Hippocampal formation (tissue), 2 donors: ENCODE measurements at regions not wholly inside any gene's neighbourhood (a gene's known extent, or its start where the extent isn't known, plus 50 kb on each side); places are given as distances from the start of the nearest gene placed in this dataset.
A peak's percentile ranks its signal among the peaks of the same experiment; 100 is the strongest.

Experiments
- DNase-seq, 2 donors: peaks; one replicate each; lab custom pipeline; 2025; lab: John Stamatoyannopoulos, UW

GRCh38 chr7:93015779-93016481 is 101.8 kb downstream of the SAMD9 start:
- DNase-seq, result no peak

DNA sequence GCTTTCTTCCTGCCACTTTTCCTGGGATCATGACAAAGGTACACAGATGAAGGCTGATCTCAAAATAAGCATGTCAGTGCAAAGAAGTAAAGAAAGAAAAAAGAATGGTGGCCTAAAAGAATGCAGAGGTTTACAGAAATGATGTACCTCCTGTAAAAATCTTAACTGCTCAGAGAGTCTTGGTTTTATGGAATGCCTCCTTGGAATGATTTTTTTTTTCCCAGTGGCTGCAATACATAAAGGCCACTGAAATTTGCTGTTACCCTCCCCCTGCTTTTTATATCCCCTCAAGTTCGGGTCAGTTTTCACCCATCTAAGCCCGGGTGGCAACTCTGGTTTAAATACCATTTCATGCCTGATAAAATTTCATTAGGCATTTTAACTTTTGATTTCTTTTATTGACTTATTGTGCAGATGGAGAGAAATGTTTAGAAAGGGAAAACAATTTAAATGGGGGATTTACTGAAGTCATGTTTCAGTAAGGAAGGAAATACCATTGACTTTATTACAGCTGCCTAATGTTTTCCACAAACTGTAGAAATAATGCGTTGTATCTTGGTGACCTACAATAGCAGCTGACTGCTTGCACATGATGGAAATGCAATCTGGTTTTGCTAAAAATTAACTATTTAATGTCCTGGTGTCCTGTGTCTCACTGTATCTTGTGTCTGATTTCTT is 102.5 kb downstream of the SAMD9 start:
- DNase-seq, result no peak

DNA sequence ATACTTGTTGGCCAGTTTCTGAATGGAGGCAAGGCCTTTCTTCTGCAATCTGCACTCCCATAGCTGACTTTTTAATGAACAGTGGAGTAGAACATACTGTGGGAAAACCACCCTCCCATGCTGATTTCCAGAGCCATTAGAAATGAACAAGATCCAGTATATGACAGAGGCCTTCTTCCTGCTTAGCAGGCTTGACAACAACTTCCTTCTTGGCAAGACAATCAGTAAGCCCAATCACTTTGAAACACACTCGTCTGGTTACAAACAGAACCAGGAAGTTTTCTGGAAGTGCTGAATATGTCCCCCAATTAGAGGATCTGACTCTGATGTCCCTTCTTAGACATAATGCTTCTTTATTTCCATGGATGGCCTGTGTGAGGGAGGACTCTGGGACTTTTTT is 103.4 kb downstream of the SAMD9 start:
- no peak for DNase-seq

DNA sequence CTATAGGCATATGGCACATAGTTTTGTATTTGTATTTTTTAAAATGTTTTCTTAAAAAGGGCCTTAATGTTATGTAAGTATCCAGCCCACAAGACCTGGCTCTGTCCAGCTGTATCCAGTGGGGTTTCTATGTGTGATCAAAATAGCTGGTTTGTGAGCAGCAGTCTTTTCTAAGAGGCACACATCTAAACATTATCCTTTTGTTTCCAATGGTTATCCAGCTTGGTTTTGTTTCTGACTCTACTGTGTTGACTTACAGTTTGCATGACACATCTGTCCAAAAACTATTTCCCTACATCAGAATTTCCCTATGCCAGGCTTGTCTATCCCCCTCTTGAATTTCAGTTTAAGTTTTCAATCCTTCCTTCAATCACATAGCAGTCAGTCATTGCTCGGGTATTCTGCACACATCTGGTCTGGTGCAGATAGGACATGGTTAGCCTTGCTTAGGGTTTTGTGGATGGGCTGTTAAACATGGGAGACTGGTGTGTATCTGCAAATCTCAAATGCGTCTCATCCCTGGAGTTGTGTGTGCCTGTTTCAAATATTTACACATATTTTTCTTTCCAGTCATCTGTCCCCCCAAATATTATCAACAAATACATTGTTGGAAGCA is 104.2 kb downstream of the SAMD9 start:
- DNase-seq, result no peak

- no peak for DNase-seq
Observed at GRCh38 chr7:93011351-93012294, 106.2 kb downstream of the SAMD9 start.

- no peak for DNase-seq
Observed at GRCh38 chr7:93008833-93009232, 108.9 kb downstream of the SAMD9 start.

DNA sequence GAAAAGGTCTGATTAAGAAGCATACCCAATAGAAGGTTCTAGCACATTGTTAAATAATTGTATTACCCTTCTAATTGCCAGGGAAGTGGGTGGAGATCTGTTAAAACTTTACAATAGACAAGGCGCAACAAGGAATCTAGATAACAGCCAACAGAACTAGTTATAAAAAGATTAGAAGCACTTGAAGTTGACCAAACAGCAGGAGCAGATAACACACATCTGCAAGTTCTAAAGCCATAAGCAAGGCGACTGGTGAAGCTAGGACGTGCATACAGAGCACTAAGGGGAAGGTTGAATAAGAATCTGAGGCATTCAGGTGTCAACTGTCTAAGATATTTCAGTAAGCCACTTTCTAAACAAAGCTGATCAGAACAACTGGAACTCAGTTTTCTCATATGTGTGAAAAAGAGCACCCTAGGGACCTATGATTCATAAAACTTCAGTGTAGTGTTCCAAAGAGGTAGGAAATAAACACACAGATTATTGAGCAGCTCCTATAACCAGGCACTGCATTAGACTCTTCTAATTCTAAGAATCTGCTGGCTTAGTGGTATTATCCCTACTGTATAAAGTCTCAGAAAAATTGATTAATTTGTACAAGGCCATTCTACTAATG is 111.2 kb downstream of the SAMD9 start:
- DNase-seq, result no peak

DNA sequence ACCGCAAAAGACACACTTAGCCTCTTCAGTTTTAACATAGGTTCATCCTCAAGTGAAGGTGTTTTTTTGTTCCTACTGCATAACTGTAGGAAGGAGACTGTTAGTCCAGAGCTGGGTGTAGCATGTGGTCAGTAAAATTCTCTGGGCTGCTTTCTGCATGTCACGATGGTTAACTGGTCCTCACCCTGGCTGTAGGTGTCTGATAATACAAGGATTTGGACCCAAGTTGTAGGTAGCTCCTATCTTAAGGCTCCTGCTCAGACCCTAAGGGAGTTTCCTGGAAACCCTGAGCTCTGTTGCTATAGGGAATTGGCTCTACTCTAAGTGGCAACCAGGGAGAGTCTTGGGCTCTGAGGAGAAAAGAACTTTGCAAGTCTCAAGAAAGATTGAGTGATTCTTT is 112.9 kb downstream of the SAMD9 start:
- no peak for DNase-seq

- DNase-seq, result no peak
Observed at GRCh38 chr7:92997719-92998118, 120.1 kb downstream of the SAMD9 start.

- DNase-seq, result no peak
Observed at GRCh38 chr7:92997152-92997551, 120.6 kb downstream of the SAMD9 start.

DNA sequence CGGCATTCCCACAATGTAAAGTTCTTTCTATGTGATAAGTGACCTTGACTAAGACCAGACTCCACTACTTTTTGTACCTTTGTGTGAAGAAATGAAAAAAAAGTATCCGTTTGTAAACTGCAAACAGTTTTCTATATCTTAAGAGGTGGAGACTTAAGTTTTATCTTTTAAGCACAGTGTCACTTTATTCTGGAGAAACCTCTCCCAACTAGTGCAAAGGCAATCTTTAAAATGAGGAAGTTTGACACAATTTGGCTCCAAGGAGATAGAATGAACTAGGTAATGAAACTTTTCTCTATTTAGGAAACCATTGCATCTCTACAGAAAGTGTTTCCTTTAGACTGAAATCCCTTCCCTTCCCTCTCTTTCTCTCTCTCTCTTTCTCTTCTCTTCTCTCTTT is 122.9 kb downstream of the SAMD9 start:
- DNase-seq, result no peak

GRCh38 chr7:92992932-92993331 is 124.8 kb downstream of the SAMD9 start:
- no peak for DNase-seq

- no peak for DNase-seq
Observed at GRCh38 chr7:92992483-92992882, 125.3 kb downstream of the SAMD9 start.

DNA sequence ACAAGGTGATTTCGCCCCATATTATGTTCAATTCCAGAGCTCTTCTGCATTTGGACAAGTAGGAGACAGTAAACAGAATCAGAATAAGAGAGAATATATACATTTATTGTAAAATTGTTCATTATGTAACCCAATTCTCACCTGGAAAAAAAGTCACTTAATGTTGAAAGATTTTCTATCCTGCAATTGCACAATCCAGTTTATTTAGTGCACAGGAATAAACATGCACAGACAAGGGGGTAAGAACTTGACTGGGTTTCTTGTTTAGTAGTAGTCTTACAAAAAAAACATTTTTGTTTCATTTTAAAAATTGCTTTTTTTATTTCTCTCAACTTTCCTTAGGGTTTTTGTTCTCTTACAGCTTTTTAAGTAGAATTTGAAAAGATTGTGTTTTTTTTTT is 126.6 kb downstream of the SAMD9 start:
- DNase-seq, result no peak

GRCh38 chr7:92988941-92989545 is 128.7 kb downstream of the SAMD9 start:
- no peak for DNase-seq

DNA sequence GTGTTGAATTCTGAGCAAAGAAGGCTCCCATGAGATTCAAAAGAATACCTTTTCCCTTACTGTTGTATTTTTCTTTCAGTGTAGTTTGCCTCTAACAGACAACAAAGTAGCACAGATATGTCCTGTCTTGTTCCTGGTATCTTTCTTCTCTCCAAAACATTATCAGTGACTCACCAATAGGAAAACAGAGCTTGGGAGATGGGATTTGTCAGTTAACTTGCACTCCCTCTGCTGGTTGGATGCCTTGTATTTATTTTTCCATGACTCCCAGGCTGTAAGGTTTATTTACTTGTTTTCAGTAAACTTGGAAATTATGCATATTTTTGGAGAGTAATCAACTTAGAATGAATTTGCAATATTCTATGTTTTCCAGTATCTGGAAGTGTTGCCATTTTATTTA is 129.7 kb downstream of the SAMD9 start:
- DNase-seq, result peak in 1 of 2 donors; percentile 30

GRCh38 chr7:92987538-92987937 is 130.2 kb downstream of the SAMD9 start:
- no peak for DNase-seq

DNA sequence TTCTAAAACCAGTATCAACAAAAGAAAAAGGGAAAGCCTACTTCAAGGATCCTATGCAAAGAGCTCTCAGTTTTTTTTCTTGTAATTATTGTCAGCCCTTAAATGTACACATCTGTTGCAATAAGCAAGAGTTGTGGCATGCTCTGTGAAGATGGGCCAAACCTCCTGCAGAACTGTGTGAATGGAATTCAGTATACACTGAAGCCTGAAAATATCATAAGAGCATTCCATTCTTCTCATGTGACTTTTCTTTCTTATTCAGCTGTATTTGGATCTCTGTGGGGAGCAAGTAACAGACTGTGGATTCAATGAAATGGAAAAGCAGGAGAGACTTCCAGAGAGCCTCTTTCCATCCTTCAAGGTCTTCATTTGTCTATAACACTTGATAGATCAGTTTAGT is 130.7 kb downstream of the SAMD9 start:
- no peak for DNase-seq

DNA sequence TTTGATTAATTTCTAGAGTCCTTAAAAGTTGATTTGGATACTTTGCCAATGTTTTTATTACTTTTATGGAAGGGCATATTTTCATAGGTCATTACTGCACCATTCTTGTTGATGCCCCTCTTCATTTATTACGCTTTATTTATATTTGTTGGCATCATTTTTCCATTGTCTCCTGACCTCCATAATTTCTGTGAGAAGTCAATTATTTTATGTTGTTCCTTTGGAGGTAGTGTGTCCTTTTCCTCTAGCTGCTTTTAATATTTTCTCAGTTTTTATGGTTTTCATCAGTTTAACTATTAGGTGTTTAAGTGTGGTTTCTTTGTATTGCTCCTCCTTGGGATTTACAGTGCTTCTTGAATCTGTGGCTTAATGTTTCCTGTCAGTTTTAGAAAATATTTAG is 134.9 kb downstream of the SAMD9 start:
- no peak for DNase-seq

DNA sequence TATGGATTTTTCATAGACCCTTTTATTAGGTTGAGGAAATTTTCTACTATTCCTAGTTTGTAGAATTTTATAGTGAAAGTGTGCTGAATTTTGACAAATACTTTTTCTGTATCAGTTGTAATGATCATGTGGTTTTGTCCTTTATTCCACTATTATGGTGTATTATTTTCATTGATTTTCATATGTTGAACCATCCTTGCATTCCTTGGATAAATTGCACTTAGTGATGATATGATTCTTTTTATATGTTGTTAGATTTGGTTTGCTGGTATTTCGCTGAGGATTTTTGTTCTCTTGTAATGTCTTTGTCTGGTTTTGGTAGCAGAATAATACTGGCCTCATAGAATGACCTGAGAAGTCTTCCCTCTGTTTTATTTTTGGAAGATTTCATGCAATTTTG is 140.6 kb upstream of the CDK6 start:
- no peak for DNase-seq

DNA sequence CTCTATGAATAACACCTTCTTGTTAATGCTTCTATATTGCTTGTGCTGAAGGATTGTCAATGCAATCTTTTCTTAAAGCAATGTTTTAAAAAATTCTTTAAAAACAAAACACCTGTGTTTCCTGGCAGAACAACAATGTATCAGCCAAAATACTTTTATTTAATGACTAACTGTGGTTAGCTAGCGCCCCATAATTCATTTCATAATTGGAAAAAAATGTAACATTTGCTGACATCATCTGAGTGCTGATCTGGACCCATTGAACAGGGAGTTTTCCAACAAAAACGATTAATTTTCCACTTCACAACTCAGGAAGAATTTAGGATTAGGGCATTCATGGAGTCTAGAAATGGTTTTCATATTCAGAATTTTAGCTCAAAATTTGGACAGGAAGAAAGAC is 137.6 kb upstream of the CDK6 start:
- no peak for DNase-seq
